ENCODE measurements at regions not wholly inside any gene's neighbourhood (a gene's known extent, or its start where the extent isn't known, plus 50 kb on each side); places are given as distances from the start of the nearest gene placed in this dataset.
"Not testable (repeated sequence)": the region's sequence is repeated elsewhere in the genome, so short reads cannot be mapped to it uniquely, and the experiment has no call there.

- no peak for DNase-seq (ENCODE audit: low spot score)
Measured at GRCh38 chr6:137399881-137400443, 94.2 kb downstream of the OLIG3 start.

- DNase-seq (ENCODE audit: low spot score): no peak
Measured at GRCh38 chr6:137395316-137395715, 98.9 kb downstream of the OLIG3 start.

DNA sequence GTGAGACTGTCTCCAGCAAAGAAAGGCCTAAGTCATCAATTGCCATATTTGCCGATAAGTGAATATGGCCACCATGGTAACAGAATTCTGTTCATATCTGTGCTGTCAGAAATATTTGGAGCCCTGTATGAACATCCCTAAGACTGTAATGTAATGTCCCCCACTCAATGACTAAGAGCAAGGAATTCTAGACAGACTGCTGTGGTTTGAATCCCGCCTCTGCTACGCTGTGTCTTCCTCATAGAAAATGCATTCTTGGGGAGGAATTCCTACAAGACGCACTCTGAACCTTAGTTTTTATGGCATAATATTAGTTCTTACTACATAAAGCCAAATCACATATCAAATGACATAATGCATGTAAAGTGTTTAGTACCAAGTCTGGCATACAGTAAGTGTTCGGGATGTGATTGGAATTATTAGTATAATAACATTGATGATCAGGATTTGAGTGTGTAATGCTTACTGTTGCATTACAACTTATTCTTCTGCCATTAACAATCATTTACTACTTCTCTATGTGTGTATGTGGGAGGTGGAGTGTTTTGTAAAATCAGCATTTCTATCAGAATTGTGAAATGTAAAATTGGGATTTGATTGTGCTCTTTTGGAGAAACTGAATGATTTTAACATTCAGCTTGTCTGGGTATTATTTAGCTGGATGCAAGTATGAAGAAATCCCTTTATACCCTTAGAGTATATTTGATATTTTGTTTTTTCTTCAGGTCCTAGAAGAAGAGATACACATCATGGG lies 103.0 kb downstream of the OLIG3 start:
- no peak for DNase-seq (ENCODE audit: low spot score)

GRCh38 chr6:137390334-137390733 lies 103.9 kb downstream of the OLIG3 start:
- no peak for DNase-seq (ENCODE audit: low spot score)

DNA sequence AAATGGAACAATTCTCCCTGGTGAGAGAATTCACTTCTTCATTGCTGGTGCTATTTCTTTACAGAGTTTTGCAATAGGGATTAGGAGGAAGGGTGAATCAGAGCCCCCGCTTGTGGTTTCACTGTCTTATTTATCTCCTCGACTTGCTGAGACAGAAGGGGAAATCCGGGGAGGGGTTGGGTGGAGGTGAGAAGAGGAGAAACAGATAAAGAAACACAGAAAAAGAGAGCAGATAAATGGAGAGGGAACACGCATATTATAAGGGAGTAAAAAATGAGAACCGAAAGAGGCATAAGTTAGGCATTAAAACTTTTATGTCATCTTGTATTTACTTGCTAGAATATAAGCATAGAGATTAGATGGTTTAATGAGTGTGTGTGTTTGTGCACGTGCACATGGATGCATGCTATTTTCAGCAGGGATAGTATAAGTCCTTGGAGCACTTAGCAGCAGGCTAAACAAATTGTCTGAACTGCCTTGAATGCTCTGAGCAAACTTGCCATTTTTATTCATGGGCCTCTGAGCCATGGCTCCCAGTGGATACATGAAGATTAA lies 105.0 kb downstream of the OLIG3 start:
- no peak for DNase-seq (ENCODE audit: low spot score)

- peak; percentile 31 for DNase-seq (ENCODE audit: low spot score)
Measured at GRCh38 chr6:137387096-137387764, 107.0 kb downstream of the OLIG3 start.

GRCh38 chr6:137383287-137383686 lies 110.9 kb downstream of the OLIG3 start:
- DNase-seq (ENCODE audit: low spot score): not testable (repeated sequence)

DNA sequence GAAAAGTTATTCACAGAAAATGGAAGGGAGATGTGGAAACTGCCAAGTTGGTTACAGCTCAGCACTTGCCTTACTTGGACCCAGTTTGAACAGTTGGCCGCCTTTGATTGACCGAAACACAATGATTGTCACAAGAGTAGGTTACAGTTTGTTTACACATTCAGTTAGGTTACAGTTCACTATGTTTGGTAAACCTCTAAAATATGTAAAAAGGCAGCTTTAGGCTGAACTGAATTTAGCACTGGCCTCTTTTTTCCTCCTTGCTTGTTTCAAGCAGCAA lies 116.2 kb downstream of the OLIG3 start:
- no peak for DNase-seq (ENCODE audit: low spot score)

DNA sequence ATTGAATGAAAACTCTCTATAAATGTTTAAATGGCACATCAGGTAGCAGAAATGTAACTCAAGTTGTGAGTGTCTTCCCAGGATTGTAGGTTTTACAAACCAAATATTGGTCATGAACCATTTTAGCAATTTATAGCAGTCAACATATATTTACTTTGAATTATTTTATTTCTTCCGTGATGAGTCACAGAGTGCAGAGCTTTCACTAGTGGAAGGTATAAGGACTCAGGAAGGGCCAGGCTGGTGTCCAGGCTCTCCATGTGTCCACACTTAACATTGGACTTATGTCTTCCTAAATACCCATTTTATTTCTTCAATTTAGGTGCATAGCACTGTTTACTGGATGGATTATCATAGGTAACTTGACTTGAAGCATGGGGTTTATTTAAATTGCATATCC lies 120.9 kb downstream of the OLIG3 start:
- DNase-seq (ENCODE audit: low spot score): no peak

GRCh38 chr6:137372532-137372931 lies 121.7 kb downstream of the OLIG3 start:
- no peak for DNase-seq (ENCODE audit: low spot score)

DNA sequence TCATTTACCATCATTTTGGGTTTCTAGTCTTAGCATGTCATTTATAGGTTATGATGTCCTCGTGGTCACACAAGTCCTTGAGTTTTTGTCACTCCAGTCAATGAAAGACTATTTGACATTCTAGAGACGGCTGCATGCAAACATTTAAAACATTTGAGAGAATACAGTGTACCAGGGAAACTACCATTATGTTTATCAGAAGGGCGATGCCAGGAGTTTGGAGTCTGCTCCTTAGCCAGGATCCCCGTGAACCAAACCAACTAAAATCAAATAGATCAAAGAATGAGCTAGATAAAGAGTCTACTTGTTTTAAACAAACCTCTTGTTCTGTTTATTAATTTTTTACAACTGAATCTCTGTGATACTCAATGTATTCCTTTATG lies 122.6 kb downstream of the OLIG3 start:
- no peak for DNase-seq (ENCODE audit: low spot score)

GRCh38 chr6:137370871-137371633 lies 123.1 kb downstream of the OLIG3 start:
- peak; percentile 18 for DNase-seq (ENCODE audit: low spot score)

GRCh38 chr6:137369136-137369535 lies 125.1 kb downstream of the OLIG3 start:
- no peak for DNase-seq (ENCODE audit: low spot score)

DNA sequence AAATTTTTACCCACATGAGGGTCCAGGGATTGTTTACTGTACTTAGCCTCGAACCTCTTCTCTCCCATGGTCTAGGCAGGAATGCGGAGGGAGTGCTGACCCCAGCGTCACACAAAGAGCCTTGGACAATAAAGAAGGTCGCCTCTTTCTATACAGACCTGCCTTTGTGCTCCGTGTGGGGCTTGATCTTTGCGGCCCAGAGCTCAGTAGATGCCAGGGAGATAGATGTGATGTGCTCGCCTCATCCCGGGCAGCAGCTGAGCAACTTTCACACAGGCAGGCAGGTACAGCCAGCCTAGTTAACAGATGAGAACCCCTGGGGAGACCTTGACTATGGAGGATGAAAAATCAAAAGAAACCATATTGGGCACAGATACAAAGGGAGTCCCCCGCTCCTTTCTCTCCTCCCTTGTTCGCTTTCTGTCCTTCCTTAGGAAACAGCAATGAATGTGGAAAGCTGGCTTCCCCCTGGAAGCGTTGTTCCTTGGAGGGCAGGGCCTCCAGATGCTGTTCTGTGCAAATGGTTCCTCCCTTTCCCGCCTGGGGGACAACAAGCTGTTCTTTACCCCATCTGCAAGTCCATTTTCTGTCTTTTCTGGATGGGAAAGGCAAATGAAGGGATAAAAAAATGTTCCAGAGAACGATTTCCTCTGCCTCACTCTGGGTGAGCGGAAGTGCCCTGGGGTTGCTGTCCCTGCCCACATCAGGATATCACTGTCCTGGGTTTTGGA lies 128.3 kb downstream of the OLIG3 start:
- no peak for DNase-seq (ENCODE audit: low spot score)

DNA sequence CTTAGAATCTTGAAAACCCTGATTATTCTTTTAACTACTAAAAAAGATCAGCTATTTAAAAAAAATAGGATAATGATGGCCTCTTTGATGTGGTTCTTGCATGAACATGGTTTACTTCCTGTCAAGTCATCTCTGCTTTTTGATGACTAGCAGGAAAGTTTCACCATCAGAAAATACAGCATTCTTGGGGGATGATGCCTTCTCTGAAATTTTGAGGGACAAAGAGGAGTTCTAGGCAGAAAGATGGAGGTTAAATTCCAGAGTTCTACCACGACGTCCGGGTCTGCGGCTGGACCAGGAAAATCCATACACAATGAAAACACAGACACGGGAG lies 130.4 kb downstream of the OLIG3 start:
- DNase-seq (ENCODE audit: low spot score): no peak

- no peak for DNase-seq (ENCODE audit: low spot score)
Measured at GRCh38 chr6:137362878-137363804, 131.1 kb downstream of the OLIG3 start.

GRCh38 chr6:137361701-137362100 lies 132.5 kb downstream of the OLIG3 start:
- no peak for DNase-seq (ENCODE audit: low spot score)

DNA sequence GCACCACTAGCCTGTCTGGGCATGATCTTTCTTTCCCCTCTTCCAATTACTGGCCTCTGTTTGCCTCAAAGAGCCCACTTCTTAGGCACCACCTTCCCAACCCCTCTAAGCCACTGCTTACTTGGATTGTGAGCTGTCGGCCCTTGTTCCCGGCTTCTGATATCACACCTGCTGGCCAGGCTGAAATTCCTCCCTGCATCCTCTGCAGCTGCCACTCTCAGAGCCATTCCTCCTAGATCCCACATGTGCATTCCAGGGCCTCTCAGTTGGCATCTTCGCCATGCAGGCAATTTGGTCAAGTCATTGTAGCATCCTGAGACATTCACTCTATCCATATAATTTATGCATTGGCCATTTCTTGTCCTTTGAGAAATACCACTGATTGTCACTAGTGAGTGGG lies 135.9 kb downstream of the OLIG3 start:
- DNase-seq (ENCODE audit: low spot score): no peak

DNA sequence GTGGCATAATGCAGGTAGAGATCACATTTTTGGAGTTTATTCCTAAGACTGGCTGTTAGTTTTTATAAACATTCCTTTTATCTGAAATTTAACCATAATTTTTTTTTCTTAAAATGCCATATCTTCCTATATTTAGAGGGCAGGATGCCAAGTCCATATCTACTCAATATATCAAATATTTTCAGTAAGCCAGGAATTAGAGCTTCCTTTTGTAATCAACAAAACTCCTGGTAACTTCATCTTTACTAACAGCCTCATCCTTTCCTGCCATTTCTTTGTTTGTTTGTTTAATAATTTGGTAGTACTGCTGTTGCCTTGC lies 136.3 kb downstream of the OLIG3 start:
- no peak for DNase-seq (ENCODE audit: low spot score)

- DNase-seq (ENCODE audit: low spot score): no peak
Measured at GRCh38 chr6:137357263-137357947, 136.8 kb downstream of the OLIG3 start.
